ENCODE measurements at regions not wholly inside any gene's neighbourhood (a gene's known extent, or its start where the extent isn't known, plus 50 kb on each side); places are given as distances from the start of the nearest gene placed in this dataset.

GRCh38 chr2:129460299-129461198 is 518.9 kb upstream of the RAB6C start:
- Histone ChIP-seq H3K36me3 (replicated peaks in 1 of 2; ENCODE audit: control insufficient read depth in 1 of 2, insufficient read depth in 2 of 2, low read length in 2 of 2) (no peaks in the 10 kb centered on the region), H3K79me2 (ENCODE audit: insufficient read depth, low read length) (no peaks in the 10 kb centered on the region), H3K9me3 (ENCODE audit: low read length) (no peaks in the 10 kb centered on the region), H3K27ac (ENCODE audit: extremely low read length, insufficient read depth, low read length) (no peak overlapping the region), H3K4me2 (ENCODE audit: low read depth, low read length) (no peak overlapping the region), H4K20me1 (ENCODE audit: insufficient read depth, low read length) (no peaks in the 10 kb centered on the region), H2AFZ (ENCODE audit: low read length) (no peak overlapping the region), H3K4me3 (replicated peaks in 1 of 3; ENCODE audit: insufficient read depth in 1 of 3, low read depth in 2 of 3, low read length in 3 of 3) (no peak overlapping the region), H3K27me3 (ENCODE audit: control insufficient read depth in 1 of 2, insufficient read depth in 2 of 2, low read length in 2 of 2) (peaks cover 1 to 27% of the 10 kb centered on the region in 2 experiments; a peak in 3 of 5 replicates), H3K4me1 (ENCODE audit: insufficient read depth, low read length) (no peaks in the 10 kb centered on the region), H3K9ac (ENCODE audit: insufficient read depth, low read depth, low read length) (no peak overlapping the region)
- FAIRE-seq: no peak
- no peak for ATAC-seq
- BruUV-seq (replicated peaks): no TSS peak
- no peak for DNase-seq (ENCODE audit: low spot score)
- intact Hi-C loops (cut with micrococcal nuclease; ENCODE audit: unreplicated experiment) (no loop called here), in situ Hi-C loops (cut with HindIII; ENCODE audit: extremely low pct_ligation_motif_present, low pct_unique_long_range_greater_than_20kb) (no loop called here)
- ChIA-PET POLR2A (no interaction called here), CTCF (ENCODE audit: low intra/inter-chr PET ratio, low total read pairs) (no interaction called here)
- TF ChIP-seq ZNF180 (CRISPR knock-in tag; IDR thresholded peaks at IDR 0.05; ENCODE audit: borderline replicate concordance, low read depth): no peak
- WGBS (ENCODE audit: low lambda C conversion rate): 12% methylated on average over 12 of the region's 12 CpGs

GRCh38 chr2:129462349-129462748 is 517.1 kb upstream of the RAB6C start:
- no peak for ATAC-seq
- H3K4me3 ChIP-seq (replicated peaks in 1 of 3; ENCODE audit: insufficient read depth in 1 of 3, low read depth in 2 of 3, low read length in 3 of 3): no peak overlapping the region
- in situ Hi-C loops (cut with HindIII; ENCODE audit: extremely low pct_ligation_motif_present, low pct_unique_long_range_greater_than_20kb) (no loop called here), intact Hi-C loops (cut with micrococcal nuclease; ENCODE audit: unreplicated experiment) (no loop called here)
- POLR2A ChIA-PET: no interaction called here
- H3K27me3 ChIP-seq (ENCODE audit: control insufficient read depth in 1 of 2, insufficient read depth in 2 of 2, low read length in 2 of 2): peaks cover 1 to 24% of the 10 kb centered on the region in 2 experiments; a peak in 3 of 5 replicates
- H3K79me2 ChIP-seq (ENCODE audit: insufficient read depth, low read length): no peaks in the 10 kb centered on the region
- WGBS (ENCODE audit: low lambda C conversion rate): 0% methylated on average over 3 of the region's 3 CpGs
- H2AFZ ChIP-seq (ENCODE audit: low read length): no peak overlapping the region
- no peaks in the 10 kb centered on the region for H3K36me3 ChIP-seq (replicated peaks in 1 of 2; ENCODE audit: control insufficient read depth in 1 of 2, insufficient read depth in 2 of 2, low read length in 2 of 2)
- no peaks in the 10 kb centered on the region for H3K9me3 ChIP-seq (ENCODE audit: low read length)
- no peaks in the 10 kb centered on the region for H3K4me1 ChIP-seq (ENCODE audit: insufficient read depth, low read length)
- H3K27ac ChIP-seq (ENCODE audit: extremely low read length, insufficient read depth, low read length): no peak overlapping the region
- BruUV-seq (replicated peaks): no TSS peak
- CTCF ChIA-PET (ENCODE audit: low intra/inter-chr PET ratio, low total read pairs): no interaction called here
- no peak overlapping the region for H3K9ac ChIP-seq (ENCODE audit: insufficient read depth, low read depth, low read length)
- H3K4me2 ChIP-seq (ENCODE audit: low read depth, low read length): no peak overlapping the region
- no peaks in the 10 kb centered on the region for H4K20me1 ChIP-seq (ENCODE audit: insufficient read depth, low read length)
- DNase-seq (ENCODE audit: low spot score): no peak
- FAIRE-seq: no peak
- no peak for TF ChIP-seq ZNF691 (CRISPR knock-in tag; IDR thresholded peaks at IDR 0.05; ENCODE audit: borderline replicate concordance, low read depth)
- no peak for TF ChIP-seq SOX5 (CRISPR knock-in tag; IDR thresholded peaks at IDR 0.05; ENCODE audit: borderline replicate concordance)
- TF ChIP-seq FOXA1 (IDR thresholded peaks at IDR 0.05): no peak
- no peak for TF ChIP-seq FOXA1 (CRISPR knock-in tag; IDR thresholded peaks at IDR 0.05)
- TF ChIP-seq TBP (CRISPR knock-in tag; IDR thresholded peaks at IDR 0.05): no peak
- no peak for TF ChIP-seq GMEB1 (CRISPR knock-in tag; IDR thresholded peaks at IDR 0.05; ENCODE audit: borderline replicate concordance)
- no peak for TF ChIP-seq ZBED4 (CRISPR knock-in tag; IDR thresholded peaks at IDR 0.05; ENCODE audit: borderline replicate concordance)
- TF ChIP-seq NFE2L1 (CRISPR knock-in tag; IDR thresholded peaks at IDR 0.05; ENCODE audit: borderline replicate concordance): no peak
- no peak for TF ChIP-seq PAX8 (CRISPR knock-in tag; IDR thresholded peaks at IDR 0.05; ENCODE audit: borderline replicate concordance)
- TF ChIP-seq HOXA9 (CRISPR knock-in tag; IDR thresholded peaks at IDR 0.05; ENCODE audit: borderline replicate concordance): no peak
